ENCODE measurements at regions not wholly inside any gene's neighbourhood (a gene's known extent, or its start where the extent isn't known, plus 50 kb on each side); places are given as distances from the start of the nearest gene placed in this dataset.

- TF ChIP-seq CTCF (IDR thresholded peaks at IDR 0.05) (no peak), POLR2A (IDR thresholded peaks at IDR 0.05) (no peak)
These were observed 380.9 kb downstream of the DIRAS2 start for GRCh38 chr9:90261698-90262097.

Measured in testis (tissue), 2 donors.